ENCODE measurements at regions not wholly inside any gene's neighbourhood (a gene's known extent, or its start where the extent isn't known, plus 50 kb on each side); places are given as distances from the start of the nearest gene placed in this dataset.
"Not testable (repeated sequence)": the region's sequence is repeated elsewhere in the genome, so short reads cannot be mapped to it uniquely, and the experiment has no call there.

GRCh38 chr17:70447588-70447987, 278.3 kb downstream of the KCNJ2 start:
- DNase-seq (ENCODE audit: low spot score) = no peak

- DNase-seq (ENCODE audit: low spot score) = not testable (repeated sequence)
Measured at GRCh38 chr17:70453075-70453474, 283.7 kb downstream of the KCNJ2 start.

- no peak for DNase-seq (ENCODE audit: low spot score)
Measured at GRCh38 chr17:70454377-70454776, 285.0 kb downstream of the KCNJ2 start.

- DNase-seq (ENCODE audit: low spot score) = no peak
Measured at GRCh38 chr17:70454908-70455307, 285.6 kb downstream of the KCNJ2 start.

- no peak for DNase-seq (ENCODE audit: low spot score)
Measured at GRCh38 chr17:70464995-70465394, 295.7 kb downstream of the KCNJ2 start.

- DNase-seq (ENCODE audit: low spot score) = no peak
Measured at GRCh38 chr17:70468661-70469060, 299.3 kb downstream of the KCNJ2 start.

GRCh38 chr17:70473049-70473448, 303.7 kb downstream of the KCNJ2 start:
- no peak for DNase-seq (ENCODE audit: low spot score)

- DNase-seq (ENCODE audit: low spot score) = no peak
Measured at GRCh38 chr17:70476368-70476767, 307.0 kb downstream of the KCNJ2 start.

GRCh38 chr17:70478902-70479301, 309.6 kb downstream of the KCNJ2 start:
- DNase-seq (ENCODE audit: low spot score) = no peak

GRCh38 chr17:70479779-70480178, 310.4 kb downstream of the KCNJ2 start:
- no peak for DNase-seq (ENCODE audit: low spot score)

GRCh38 chr17:70483624-70484023, 314.3 kb downstream of the KCNJ2 start:
- DNase-seq (ENCODE audit: low spot score) = no peak

- no peak for DNase-seq (ENCODE audit: low spot score)
Measured at GRCh38 chr17:70484050-70484449, 314.7 kb downstream of the KCNJ2 start.

GRCh38 chr17:70484496-70484895, 315.2 kb downstream of the KCNJ2 start:
- DNase-seq (ENCODE audit: low spot score) = no peak

- DNase-seq (ENCODE audit: low spot score) = no peak
Measured at GRCh38 chr17:70492368-70492767, 323.0 kb downstream of the KCNJ2 start.

GRCh38 chr17:70493277-70493874, 324.0 kb downstream of the KCNJ2 start:
- DNase-seq (ENCODE audit: low spot score) = no peak

- no peak for DNase-seq (ENCODE audit: low spot score)
Measured at GRCh38 chr17:70498631-70499030, 329.3 kb downstream of the KCNJ2 start.

- DNase-seq (ENCODE audit: low spot score) = no peak
Measured at GRCh38 chr17:70499067-70499786, 329.9 kb downstream of the KCNJ2 start.

GRCh38 chr17:70503449-70503848, 334.1 kb downstream of the KCNJ2 start:
- DNase-seq (ENCODE audit: low spot score) = no peak

GRCh38 chr17:70510288-70510687, 341.0 kb downstream of the KCNJ2 start:
- DNase-seq (ENCODE audit: low spot score) = no peak

GRCh38 chr17:70517816-70518215, 348.5 kb downstream of the KCNJ2 start:
- no peak for DNase-seq (ENCODE audit: low spot score)

GRCh38 chr17:70519300-70519699, 350.0 kb downstream of the KCNJ2 start:
- DNase-seq (ENCODE audit: low spot score) = no peak

- no peak for DNase-seq (ENCODE audit: low spot score)
Measured at GRCh38 chr17:70520447-70520846, 351.1 kb downstream of the KCNJ2 start.

GRCh38 chr17:70520956-70521355, 351.6 kb downstream of the KCNJ2 start:
- DNase-seq (ENCODE audit: low spot score) = no peak

GRCh38 chr17:70521821-70522256, 352.5 kb downstream of the KCNJ2 start:
- DNase-seq (ENCODE audit: low spot score) = no peak
